Thoracic aorta (tissue), 2 donors: ENCODE measurements at regions not wholly inside any gene's neighbourhood (a gene's known extent, or its start where the extent isn't known, plus 50 kb on each side); places are given as distances from the start of the nearest gene placed in this dataset.

Experiments used
- ATAC-seq: fragments of 150-250 bp; one replicate; pipeline ENCODE4 v1.8.0; 2017; ENCODE audit warnings: low read depth; ENCODE audit not compliant: insufficient number of reproducible peaks, low FRiP score
- DNase-seq: peaks from one replicate; pipeline ENCODE4 v3.0.0-alpha.2; 2020; ENCODE audit warnings: low spot score
- H3K27ac ChIP-seq, 2 donors: fragments of 200-600 bp; sonication (generic); 1 replicate in 1 of 2; 2 replicates in 1 of 2; pipeline ENCODE4 v1.5.1; 2016; ENCODE audit warnings: mild to moderate bottlenecking in 2 of 2, moderate library complexity in 2 of 2
- H3K27me3 ChIP-seq: fragments of 200-600 bp; sonication (generic); replicated peaks from 2 replicates; pipeline ENCODE4 v1.6.0; 2016; ENCODE audit warnings: mild to moderate bottlenecking; ENCODE audit not compliant: insufficient read depth
- H3K36me3 ChIP-seq: fragments of 200-600 bp; sonication (generic); one replicate; pipeline ENCODE4 v1.5.1; 2016
- H3K4me1 ChIP-seq, 2 donors: fragments of 200-600 bp; sonication (generic); 1 replicate in 1 of 2; 2 replicates in 1 of 2; pipeline versions ENCODE4 v1.5.1 to v1.6.0; 2016; ENCODE audit warnings: low read depth in 2 of 2, mild to moderate bottlenecking in 1 of 2; ENCODE audit not compliant: control insufficient read depth in 1 of 2
- H3K4me3 ChIP-seq: fragments of 200-600 bp; sonication (generic); 2 replicates; pipeline ENCODE4 v1.5.1; 2016; ENCODE audit warnings: mild to moderate bottlenecking
- H3K9me3 ChIP-seq: fragments of 200-600 bp; sonication (generic); 2 replicates; pipeline ENCODE4 v1.5.1; 2016
- TF ChIP-seq, protein P1 (sequence below): fragments of 200-600 bp; sonication (generic); IDR thresholded peaks from one replicate; pipeline ENCODE4 v1.5.1; 2019; ENCODE audit warnings: antibody characterized with exemption

- no peaks in the 10 kb centered on the region for H3K27me3 ChIP-seq
- no peaks in the 10 kb centered on the region for H3K36me3 ChIP-seq
- H3K4me1 ChIP-seq, result peaks cover 0 to 14% of the 10 kb centered on the region in 2 donors
- DNase-seq (no peak), ATAC-seq (no peak)
- H3K4me3 ChIP-seq, result no peak overlapping the region
- TF ChIP-seq, protein P1, sequence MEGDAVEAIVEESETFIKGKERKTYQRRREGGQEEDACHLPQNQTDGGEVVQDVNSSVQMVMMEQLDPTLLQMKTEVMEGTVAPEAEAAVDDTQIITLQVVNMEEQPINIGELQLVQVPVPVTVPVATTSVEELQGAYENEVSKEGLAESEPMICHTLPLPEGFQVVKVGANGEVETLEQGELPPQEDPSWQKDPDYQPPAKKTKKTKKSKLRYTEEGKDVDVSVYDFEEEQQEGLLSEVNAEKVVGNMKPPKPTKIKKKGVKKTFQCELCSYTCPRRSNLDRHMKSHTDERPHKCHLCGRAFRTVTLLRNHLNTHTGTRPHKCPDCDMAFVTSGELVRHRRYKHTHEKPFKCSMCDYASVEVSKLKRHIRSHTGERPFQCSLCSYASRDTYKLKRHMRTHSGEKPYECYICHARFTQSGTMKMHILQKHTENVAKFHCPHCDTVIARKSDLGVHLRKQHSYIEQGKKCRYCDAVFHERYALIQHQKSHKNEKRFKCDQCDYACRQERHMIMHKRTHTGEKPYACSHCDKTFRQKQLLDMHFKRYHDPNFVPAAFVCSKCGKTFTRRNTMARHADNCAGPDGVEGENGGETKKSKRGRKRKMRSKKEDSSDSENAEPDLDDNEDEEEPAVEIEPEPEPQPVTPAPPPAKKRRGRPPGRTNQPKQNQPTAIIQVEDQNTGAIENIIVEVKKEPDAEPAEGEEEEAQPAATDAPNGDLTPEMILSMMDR, result no peak
- no peak overlapping the region for H3K27ac ChIP-seq
- H3K9me3 ChIP-seq, result no peaks in the 10 kb centered on the region
Observed at GRCh38 chr2:188051706-188052105, 240.0 kb upstream of the GULP1 start.

- H3K27ac ChIP-seq, result no peak overlapping the region
- no peaks in the 10 kb centered on the region for H3K36me3 ChIP-seq
- H3K4me3 ChIP-seq, result no peak overlapping the region
- no peak for ATAC-seq
- no peaks in the 10 kb centered on the region for H3K27me3 ChIP-seq
- no peaks in the 10 kb centered on the region for H3K4me1 ChIP-seq
- TF ChIP-seq, protein P1, result no peak
- no peak for DNase-seq
- no peaks in the 10 kb centered on the region for H3K9me3 ChIP-seq
Observed at GRCh38 chr2:188065386-188065785, 226.3 kb upstream of the GULP1 start.

- Histone ChIP-seq H3K4me1 (no peaks in the 10 kb centered on the region), H3K4me3 (no peak overlapping the region), H3K36me3 (no peaks in the 10 kb centered on the region), H3K27me3 (no peaks in the 10 kb centered on the region), H3K27ac (no peak overlapping the region), H3K9me3 (peaks cover 6% of the 10 kb centered on the region)
- TF ChIP-seq, protein P1, result no peak
- no peak for ATAC-seq
- no peak for DNase-seq
Observed at GRCh38 chr2:188068093-188068492, 223.6 kb upstream of the GULP1 start.

GRCh38 chr2:188076149-188077056 is 215.3 kb upstream of the GULP1 start:
- Histone ChIP-seq H3K27me3 (no peaks in the 10 kb centered on the region), H3K4me1 (no peaks in the 10 kb centered on the region), H3K27ac (no peak overlapping the region), H3K9me3 (peaks cover 14% of the 10 kb centered on the region), H3K4me3 (no peak overlapping the region), H3K36me3 (no peaks in the 10 kb centered on the region)
- ATAC-seq, result no peak
- no peak for DNase-seq
- TF ChIP-seq, protein P1, result no peak

DNA sequence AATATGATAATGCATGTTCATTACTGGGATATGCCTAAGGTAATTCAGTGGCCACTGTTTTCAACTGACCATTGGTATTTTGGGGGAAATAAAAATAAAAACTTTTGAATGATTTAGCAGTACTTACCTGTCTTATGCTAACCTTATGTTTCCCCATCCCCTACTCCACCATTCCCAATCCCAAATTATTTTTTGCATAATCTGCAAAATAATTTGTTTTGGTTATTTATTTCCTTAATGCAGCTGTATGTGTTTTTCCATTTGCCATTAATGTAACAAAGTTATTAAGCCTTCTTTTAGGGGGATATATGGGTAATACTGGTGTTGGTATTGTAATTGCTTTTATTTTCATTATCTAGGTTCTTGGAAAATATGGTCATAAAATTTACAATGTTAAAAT is 213.9 kb upstream of the GULP1 start:
- Histone ChIP-seq H3K9me3 (peaks cover 12% of the 10 kb centered on the region), H3K27ac (no peak overlapping the region), H3K4me3 (no peak overlapping the region), H3K36me3 (no peaks in the 10 kb centered on the region), H3K4me1 (no peaks in the 10 kb centered on the region), H3K27me3 (no peaks in the 10 kb centered on the region)
- ATAC-seq (no peak), DNase-seq (no peak)
- TF ChIP-seq, protein P1, result no peak
